Peyer's patch (tissue), 4 donors: ENCODE measurements at regions not wholly inside any gene's neighbourhood (a gene's known extent, or its start where the extent isn't known, plus 50 kb on each side); places are given as distances from the start of the nearest gene placed in this dataset.

Source experiments
- POLR2A ChIP-seq, 2 donors: fragments of 450-650 bp; IDR thresholded peaks; one replicate each; pipeline ENCODE4 v1.5.1; 2017; ENCODE audit warnings: antibody characterized with exemption in 2 of 2, mild to moderate bottlenecking in 2 of 2, moderate library complexity in 2 of 2
- TF ChIP-seq, protein P1 (sequence below), 6 experiments: fragments of 450-650 bp in 4 of 6; fragments of 200-600 bp in 2 of 6; sonication (generic) in 1 of 6; IDR thresholded peaks; one replicate each; pipeline ENCODE4 v1.5.1; 2017 to 2019; ENCODE audit warnings: antibody characterized with exemption in 6 of 6, mild to moderate bottlenecking in 3 of 6, moderate library complexity in 1 of 6

DNA sequence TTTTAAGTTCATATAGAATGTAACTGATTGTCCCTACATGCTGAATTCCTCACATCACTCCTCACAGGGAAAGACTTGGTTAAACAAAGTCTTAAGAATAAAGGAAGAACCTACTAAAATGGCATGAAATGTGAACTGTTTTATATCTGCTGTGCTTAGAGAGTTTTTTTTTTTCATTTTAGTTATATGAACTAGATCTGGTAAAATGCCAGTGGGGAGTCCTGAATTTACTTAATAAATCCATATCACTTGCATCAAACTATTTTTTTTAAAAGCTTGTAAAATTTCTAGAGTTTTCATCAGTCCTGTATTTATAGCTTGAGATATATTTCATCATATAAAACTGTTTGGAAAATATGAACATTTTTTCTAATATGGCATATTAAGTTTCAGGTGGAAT is 1528.6 kb downstream of the EFNA5 start:
- TF ChIP-seq, protein P1, sequence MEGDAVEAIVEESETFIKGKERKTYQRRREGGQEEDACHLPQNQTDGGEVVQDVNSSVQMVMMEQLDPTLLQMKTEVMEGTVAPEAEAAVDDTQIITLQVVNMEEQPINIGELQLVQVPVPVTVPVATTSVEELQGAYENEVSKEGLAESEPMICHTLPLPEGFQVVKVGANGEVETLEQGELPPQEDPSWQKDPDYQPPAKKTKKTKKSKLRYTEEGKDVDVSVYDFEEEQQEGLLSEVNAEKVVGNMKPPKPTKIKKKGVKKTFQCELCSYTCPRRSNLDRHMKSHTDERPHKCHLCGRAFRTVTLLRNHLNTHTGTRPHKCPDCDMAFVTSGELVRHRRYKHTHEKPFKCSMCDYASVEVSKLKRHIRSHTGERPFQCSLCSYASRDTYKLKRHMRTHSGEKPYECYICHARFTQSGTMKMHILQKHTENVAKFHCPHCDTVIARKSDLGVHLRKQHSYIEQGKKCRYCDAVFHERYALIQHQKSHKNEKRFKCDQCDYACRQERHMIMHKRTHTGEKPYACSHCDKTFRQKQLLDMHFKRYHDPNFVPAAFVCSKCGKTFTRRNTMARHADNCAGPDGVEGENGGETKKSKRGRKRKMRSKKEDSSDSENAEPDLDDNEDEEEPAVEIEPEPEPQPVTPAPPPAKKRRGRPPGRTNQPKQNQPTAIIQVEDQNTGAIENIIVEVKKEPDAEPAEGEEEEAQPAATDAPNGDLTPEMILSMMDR (IDR thresholded peaks at IDR 0.05), result no peak
- TF ChIP-seq POLR2A (IDR thresholded peaks at IDR 0.05), result no peak
